Spinal cord (tissue), 9 donors: ENCODE measurements at regions not wholly inside any gene's neighbourhood (a gene's known extent, or its start where the extent isn't known, plus 50 kb on each side); places are given as distances from the start of the nearest gene placed in this dataset.
A peak's percentile ranks its signal among the peaks of the same experiment; 100 is the strongest.
"Not testable (repeated sequence)": the region's sequence is repeated elsewhere in the genome, so short reads cannot be mapped to it uniquely, and the experiment has no call there.

ENCODE experiments used
- DNase-seq, 6 donors: peaks; one replicate each; pipeline versions ENCODE4 v3.0.0 to v3.0.0-alpha.2; 2013 to 2015; ENCODE audit warnings: low spot score in 6 of 6, low read depth in 4 of 6
- H3K27ac ChIP-seq: one replicate; pipeline ENCODE4 v1.5.1; 2013; ENCODE audit warnings: low read depth, low read length, control low read depth
- H3K27me3 ChIP-seq: one replicate; pipeline ENCODE4 v1.6.1; 2013; ENCODE audit warnings: low read length; ENCODE audit not compliant: control insufficient read depth, insufficient read depth
- H3K36me3 ChIP-seq: one replicate; pipeline ENCODE4 v1.6.1; 2013; ENCODE audit warnings: low read length; ENCODE audit not compliant: control insufficient read depth, insufficient read depth
- H3K4me1 ChIP-seq: one replicate; pipeline ENCODE4 v1.6.1; 2013; ENCODE audit warnings: low read length; ENCODE audit not compliant: control insufficient read depth, insufficient read depth
- H3K4me3 ChIP-seq: one replicate; pipeline ENCODE4 v1.5.1; 2013; ENCODE audit warnings: low read depth, low read length, control low read depth
- H3K9me3 ChIP-seq: one replicate; pipeline ENCODE4 v1.6.1; 2013; ENCODE audit warnings: low read length; ENCODE audit not compliant: control insufficient read depth, insufficient read depth
- WGBS: methylation state at CpG from one replicate; pipeline ENCODE4 v1.1.5; 2013; ENCODE audit warnings: missing lambda C conversion rate; ENCODE audit not compliant: insufficient coverage; 5-methylcytosine and 5-hydroxymethylcytosine counted together
- donor health status: healthy.

DNA sequence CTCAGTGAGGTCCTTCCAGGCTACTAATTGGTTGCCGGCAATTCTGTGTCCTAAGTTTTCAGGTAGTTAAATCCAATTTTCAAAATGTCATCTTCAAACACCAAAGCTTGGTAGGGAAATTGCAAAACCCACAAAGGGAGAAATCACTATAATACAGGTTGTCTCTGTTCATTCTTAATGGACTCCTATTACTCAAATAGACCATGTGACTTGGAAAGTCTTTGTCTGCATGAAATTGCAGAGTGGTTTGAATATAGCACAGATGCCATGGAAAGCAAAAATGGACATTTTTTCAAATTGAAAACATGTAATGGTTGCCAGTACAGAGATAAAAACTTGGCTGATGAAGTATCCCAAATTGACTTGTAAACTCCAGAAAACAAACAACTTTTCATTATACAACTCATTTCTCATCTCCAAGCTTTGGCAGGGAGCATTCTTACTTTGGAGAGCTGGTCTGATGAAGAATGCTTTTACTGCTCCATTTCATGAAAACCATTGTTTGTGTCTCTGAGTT is 169.5 kb upstream of the PKN2 start:
- Histone ChIP-seq H3K27ac (no peak overlapping the region), H3K4me3 (no peak overlapping the region), H3K4me1 (no peaks in the 10 kb centered on the region), H3K27me3 (no peaks in the 10 kb centered on the region), H3K36me3 (no peaks in the 10 kb centered on the region), H3K9me3 (no peaks in the 10 kb centered on the region)
- DNase-seq, result no peak
- WGBS, result no CpG with 5 or more reads among the region's 1 CpG

DNA sequence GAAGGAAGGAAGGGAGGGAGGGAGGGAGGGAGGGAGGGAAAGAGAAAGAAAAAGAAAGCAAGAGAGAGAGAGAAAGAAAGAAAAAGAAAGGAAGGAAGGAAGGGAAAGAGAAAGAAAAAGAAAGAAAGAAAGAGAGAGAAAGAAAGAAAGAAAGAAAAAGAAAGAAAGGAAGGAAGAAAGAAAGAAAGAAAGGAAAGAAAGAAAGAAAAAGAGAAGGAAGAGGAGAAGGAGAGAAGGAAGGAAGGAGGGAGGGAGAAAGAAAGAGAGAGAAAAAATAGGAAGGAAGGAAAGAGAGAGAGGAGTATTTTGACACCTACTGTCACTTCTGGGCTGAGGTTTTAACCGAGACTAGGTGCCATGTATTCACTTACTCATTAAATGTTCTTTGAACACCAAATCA is 166.6 kb upstream of the PKN2 start:
- DNase-seq, H3K27me3 ChIP-seq, H3K36me3 ChIP-seq: not testable (repeated sequence)

DNA sequence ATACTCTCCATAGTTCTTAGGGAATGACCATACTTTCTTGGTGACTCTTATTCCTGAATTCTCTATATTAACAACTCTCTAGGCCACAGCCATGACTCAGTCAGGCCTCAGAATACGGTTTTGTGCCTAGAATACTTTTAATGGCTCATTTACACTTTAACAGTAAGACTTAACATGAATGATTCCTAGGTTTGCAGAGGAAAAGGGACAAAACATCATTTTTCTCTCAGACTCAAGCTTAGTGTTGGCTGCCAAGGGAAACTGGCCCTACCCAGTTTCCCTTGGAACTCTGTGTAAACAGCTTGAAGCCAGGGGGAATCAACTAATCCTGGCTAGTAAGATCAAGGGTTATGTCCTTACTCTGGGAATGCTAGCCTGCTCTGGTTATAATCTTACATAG is 164.9 kb upstream of the PKN2 start:
- H3K4me1 ChIP-seq, result no peaks in the 10 kb centered on the region
- no peaks in the 10 kb centered on the region for H3K36me3 ChIP-seq
- H3K27me3 ChIP-seq, result no peaks in the 10 kb centered on the region
- no CpG with 5 or more reads among the region's 1 CpG for WGBS
- H3K4me3 ChIP-seq, result no peak overlapping the region
- DNase-seq, result peak in 3 of 6 donors; percentile 9 to 68 (median 11)
- no peaks in the 10 kb centered on the region for H3K9me3 ChIP-seq
- peak overlapping the region; percentile 47 for H3K27ac ChIP-seq

More for the DNA sequence above, 166.6 kb upstream of the PKN2 start:
- not testable (repeated sequence) for H3K4me1 ChIP-seq, H3K27ac ChIP-seq, H3K9me3 ChIP-seq, H3K4me3 ChIP-seq
- no CpG with 5 or more reads among the region's 1 CpG for WGBS

DNA sequence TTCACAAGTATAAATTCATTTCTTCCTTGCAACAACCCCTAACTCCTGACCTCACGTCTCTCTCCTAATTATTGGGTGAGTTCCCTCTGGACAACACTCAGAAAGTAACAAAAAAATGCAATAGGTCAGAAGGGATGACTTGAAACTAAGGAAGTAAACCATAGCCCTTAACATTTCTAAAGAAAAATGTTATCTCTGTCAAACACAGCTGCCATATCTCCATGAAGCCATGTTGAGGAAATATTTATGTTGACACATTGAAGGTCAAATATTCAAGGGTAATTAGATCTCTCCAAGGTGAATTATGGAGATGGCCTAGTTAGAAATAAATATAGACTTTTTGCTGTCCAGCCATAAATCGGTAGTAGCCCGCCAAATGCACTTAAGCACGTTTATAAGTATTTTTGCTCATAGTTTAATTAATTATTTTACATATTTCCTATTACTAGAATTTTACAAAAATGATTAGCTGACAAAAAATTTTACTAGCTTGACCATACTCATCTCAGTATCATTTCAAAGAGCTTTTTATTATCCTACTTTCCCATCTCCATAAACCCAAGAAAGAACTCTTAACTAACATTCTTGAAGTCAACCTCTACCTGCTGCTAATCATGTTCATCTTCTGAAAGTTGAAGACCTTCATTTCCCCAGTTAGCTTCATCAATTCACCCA is 160.1 kb upstream of the PKN2 start:
- DNase-seq, result no peak
- no CpG with 5 or more reads among the region's 4 CpGs for WGBS
- Histone ChIP-seq H3K27me3 (no peaks in the 10 kb centered on the region), H3K9me3 (no peaks in the 10 kb centered on the region), H3K36me3 (no peaks in the 10 kb centered on the region), H3K4me1 (no peaks in the 10 kb centered on the region), H3K27ac (no peak overlapping the region), H3K4me3 (no peak overlapping the region)

DNA sequence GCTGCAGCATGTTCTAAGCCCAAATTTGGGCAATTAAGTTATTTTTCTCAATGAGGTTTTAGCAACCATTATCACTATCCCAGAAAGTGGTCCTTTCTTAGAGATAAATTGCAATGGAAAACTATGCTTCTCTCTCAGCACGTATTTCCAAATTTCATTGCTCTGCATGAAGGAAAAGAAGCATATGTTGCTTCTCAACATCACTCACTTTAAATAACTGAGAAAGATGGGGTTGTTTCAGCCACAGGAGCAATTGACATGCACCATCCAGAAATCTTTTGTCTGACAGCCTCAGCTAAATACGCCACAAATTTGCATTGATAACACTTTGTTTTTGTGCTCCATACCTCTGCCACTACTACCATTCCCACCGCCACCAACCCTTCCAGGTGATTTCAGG is 157.6 kb upstream of the PKN2 start:
- WGBS, result 74% methylated on average over 2 of the region's 3 CpGs

DNA sequence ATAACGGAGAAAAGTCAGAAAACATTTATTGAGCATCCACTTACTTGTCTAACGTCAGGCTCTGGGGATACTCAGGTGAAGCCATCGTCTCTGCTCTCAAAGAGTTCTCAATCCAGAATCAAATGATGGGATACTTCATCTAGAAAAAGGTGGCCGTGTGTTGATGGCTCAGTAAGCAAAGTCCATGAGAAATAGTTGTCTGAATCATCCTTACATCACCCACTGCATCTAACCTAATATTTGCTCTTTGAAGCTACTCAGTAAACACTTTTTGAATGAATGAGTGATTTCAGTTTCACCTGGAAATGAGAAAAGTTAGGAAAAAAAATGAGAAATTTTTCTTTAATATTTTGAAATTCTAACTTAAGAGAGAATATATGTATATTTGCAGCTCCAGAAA is 155.3 kb upstream of the PKN2 start:
- no peak overlapping the region for H3K4me3 ChIP-seq
- H3K27me3 ChIP-seq, result no peaks in the 10 kb centered on the region
- no peaks in the 10 kb centered on the region for H3K9me3 ChIP-seq
- no peaks in the 10 kb centered on the region for H3K36me3 ChIP-seq
- H3K27ac ChIP-seq, result no peak overlapping the region
- DNase-seq, result no peak
- no peaks in the 10 kb centered on the region for H3K4me1 ChIP-seq
- no CpG with 5 or more reads among the region's 4 CpGs for WGBS

More for the DNA sequence above, 157.6 kb upstream of the PKN2 start:
- no peak for DNase-seq
- H3K27ac ChIP-seq, result no peak overlapping the region
- no peaks in the 10 kb centered on the region for H3K9me3 ChIP-seq
- no peaks in the 10 kb centered on the region for H3K27me3 ChIP-seq
- no peak overlapping the region for H3K4me3 ChIP-seq
- H3K4me1 ChIP-seq, result no peaks in the 10 kb centered on the region
- H3K36me3 ChIP-seq, result no peaks in the 10 kb centered on the region

DNA sequence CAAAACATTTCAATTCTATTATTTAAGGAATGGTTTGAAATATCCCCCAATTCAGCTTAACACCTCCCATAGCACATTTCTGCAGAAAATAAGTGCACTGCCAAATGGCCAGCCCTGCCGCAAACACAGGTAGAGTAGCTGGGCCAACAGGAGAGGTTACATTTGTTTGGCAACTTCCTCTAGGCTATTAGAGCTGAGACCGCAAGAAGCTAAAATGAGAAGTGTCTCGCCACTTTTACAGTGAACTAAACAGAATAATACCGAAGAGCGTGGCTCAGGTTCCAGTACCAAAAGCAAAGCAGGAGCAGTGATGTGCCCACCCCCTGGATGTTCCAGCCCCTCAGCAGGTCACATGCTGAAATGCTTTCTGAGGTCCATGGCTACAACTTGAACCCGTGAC is 154.5 kb upstream of the PKN2 start:
- Histone ChIP-seq H3K4me1 (no peaks in the 10 kb centered on the region), H3K27ac (no peak overlapping the region), H3K4me3 (no peak overlapping the region), H3K27me3 (no peaks in the 10 kb centered on the region), H3K36me3 (no peaks in the 10 kb centered on the region), H3K9me3 (no peaks in the 10 kb centered on the region)
- no peak for DNase-seq
- 92% methylated on average over 5 of the region's 6 CpGs for WGBS

DNA sequence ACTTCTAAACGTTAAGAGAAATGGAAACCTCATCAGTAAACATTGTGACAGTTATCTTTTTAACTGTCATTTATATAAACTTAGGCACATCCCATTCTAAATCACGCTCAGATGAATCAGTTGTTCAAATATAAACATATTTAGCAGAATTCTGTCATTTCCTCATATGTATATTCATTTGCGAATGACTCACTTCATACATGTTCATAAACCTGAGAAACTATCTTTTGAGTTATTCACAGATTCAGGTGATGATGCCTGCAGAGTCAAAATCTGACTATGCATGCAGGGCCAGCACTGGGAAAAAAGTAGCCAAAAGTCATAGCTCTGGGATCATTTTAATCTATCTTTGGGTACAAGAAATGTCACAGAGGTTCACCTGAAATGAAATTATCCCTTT is 153.8 kb upstream of the PKN2 start:
- no peak overlapping the region for H3K4me3 ChIP-seq
- no peak for DNase-seq
- no peak overlapping the region for H3K27ac ChIP-seq
- H3K4me1 ChIP-seq, result no peaks in the 10 kb centered on the region
- H3K9me3 ChIP-seq, result no peaks in the 10 kb centered on the region
- H3K27me3 ChIP-seq, result no peaks in the 10 kb centered on the region
- WGBS, result 83% methylated on average over 2 of the region's 3 CpGs
- no peaks in the 10 kb centered on the region for H3K36me3 ChIP-seq

DNA sequence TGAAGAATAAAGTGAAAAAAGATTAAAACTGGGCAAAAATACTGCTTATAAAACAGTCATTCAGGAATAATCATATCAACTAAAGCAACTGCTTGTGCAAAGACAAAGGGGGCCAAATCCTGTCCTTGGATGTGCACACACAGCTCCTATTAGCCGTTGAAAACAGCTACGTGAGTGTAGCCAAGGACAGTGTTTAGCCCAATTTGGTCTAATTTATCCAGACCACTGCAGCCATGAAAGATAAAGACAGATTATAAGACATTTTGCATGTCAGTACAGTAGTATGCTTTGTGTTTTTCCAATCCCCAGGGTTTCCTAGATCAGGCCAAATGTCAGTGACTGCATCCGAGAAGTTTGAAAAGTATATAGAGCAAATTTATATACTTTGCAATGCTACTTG is 146.3 kb upstream of the PKN2 start:
- Histone ChIP-seq H3K4me1 (no peaks in the 10 kb centered on the region), H3K27ac (no peak overlapping the region), H3K27me3 (no peaks in the 10 kb centered on the region), H3K36me3 (no peaks in the 10 kb centered on the region), H3K9me3 (no peaks in the 10 kb centered on the region), H3K4me3 (no peak overlapping the region)
- no CpG with 5 or more reads among the region's 3 CpGs for WGBS
- no peak for DNase-seq

DNA sequence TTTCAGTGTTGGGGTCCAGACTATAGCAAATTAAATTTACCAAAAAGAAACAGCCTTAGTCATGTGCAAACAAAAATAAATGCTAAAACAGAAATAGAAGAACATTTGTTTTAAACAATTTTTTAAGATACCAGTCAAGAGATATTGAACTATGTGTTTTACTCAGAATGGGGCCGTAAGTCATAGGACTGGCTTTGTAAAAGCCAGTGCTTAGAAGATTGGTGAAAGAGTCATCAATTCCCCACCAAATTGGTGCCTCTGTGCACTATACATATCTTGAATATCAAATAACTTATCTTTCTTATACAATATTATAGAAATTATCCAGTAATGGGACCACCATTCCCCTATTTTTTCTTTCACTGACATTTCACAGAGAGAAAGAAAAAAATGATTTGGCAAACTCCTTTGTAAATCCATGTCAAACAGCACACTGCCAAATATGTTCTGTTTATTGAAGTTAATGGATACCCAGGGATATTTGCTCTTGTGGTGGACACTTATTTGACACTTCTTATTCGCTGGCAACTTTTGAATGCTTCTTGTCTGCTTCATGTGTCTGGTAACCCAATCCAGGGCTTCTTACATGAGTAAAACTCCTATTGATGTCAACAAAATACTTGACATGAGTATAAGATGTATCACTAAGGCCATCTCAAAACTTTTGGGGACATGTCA is 145.7 kb upstream of the PKN2 start:
- Histone ChIP-seq H3K4me3 (no peak overlapping the region), H3K27me3 (no peaks in the 10 kb centered on the region), H3K36me3 (no peaks in the 10 kb centered on the region), H3K9me3 (no peaks in the 10 kb centered on the region), H3K4me1 (no peaks in the 10 kb centered on the region), H3K27ac (no peak overlapping the region)
- WGBS, result no CpG with 5 or more reads among the region's 2 CpGs
- DNase-seq, result no peak
